ENCODE measurements at regions not wholly inside any gene's neighbourhood (a gene's known extent, or its start where the extent isn't known, plus 50 kb on each side); places are given as distances from the start of the nearest gene placed in this dataset.
"Not testable (repeated sequence)": the region's sequence is repeated elsewhere in the genome, so short reads cannot be mapped to it uniquely, and the experiment has no call there.

- DNase-seq: no peak
These were observed 55.0 kb upstream of the PPP1R2C start for GRCh38 chrX:42832764-42833549.

DNA sequence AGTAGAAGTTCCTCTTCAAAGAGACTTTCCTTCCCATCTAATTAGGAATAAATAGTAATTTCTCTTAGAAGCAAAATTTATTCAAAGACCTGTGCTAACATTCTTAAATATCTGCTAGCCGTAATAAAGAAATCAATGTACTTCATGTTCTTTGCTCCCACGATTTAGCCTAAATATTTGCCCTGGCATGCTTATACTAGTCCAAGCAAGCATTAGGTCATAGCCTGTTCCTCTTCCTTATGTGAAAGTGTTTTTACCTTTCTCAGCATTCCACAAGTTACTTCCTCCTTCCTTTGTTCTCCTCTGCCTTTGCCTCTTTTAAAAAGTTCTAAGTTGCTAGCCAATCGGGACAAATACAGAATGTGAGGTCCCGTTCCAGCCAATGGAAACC lies 55.6 kb upstream of the PPP1R2C start:
- not testable (repeated sequence) for DNase-seq

DNA sequence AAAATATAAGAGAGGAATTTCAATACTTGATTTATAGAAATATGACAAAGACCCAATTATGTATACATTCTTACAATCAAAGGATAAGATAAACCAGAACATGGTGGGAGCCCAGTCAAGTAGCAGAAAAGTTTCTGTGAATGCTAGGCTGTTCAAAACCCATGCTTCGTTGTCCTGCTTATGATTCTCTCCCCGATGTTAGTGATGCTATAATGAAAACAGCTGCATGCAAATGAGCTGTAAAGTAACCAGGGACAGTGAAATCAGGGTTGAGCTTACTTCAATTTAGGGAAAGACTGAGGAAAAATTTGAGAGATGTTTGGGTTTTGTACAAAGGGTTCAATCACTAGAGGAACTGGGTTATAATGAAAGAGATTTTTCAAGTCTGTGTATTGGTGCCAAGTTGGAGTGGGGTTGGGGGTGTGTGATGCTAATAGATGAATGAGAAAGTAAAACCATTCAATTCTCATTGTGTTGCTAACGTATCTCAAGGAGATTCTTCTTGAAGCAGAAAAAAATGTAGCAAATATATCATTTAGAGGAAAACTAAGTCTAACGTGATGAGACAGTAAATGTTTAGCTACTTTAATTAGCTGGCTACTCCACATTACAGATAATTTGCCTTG lies 59.3 kb upstream of the PPP1R2C start:
- no peak for DNase-seq

- DNase-seq: no peak
These were observed 59.8 kb upstream of the PPP1R2C start for GRCh38 chrX:42837747-42838146.

- no peak for DNase-seq
These were observed 61.7 kb upstream of the PPP1R2C start for GRCh38 chrX:42839632-42840031.

DNA sequence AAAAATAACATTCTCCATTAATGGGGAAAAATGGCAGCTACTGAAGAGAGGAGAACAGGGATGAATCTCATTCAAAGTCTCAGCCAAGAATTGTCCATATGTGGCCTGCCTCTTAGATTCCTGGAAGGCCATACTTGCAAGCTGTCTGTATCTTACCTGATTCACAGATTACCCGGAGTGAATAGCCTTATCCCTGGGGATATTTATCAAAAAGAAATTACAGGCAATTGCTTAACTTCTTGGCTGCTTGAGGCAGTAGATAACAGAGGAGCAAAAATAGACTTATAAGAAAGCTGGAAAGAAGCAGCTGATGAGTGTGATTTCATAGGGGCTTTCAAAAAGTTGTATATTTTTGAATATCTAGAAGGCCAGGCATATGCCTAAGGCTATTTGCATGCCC lies 68.8 kb upstream of the PPP1R2C start:
- no peak for DNase-seq

DNA sequence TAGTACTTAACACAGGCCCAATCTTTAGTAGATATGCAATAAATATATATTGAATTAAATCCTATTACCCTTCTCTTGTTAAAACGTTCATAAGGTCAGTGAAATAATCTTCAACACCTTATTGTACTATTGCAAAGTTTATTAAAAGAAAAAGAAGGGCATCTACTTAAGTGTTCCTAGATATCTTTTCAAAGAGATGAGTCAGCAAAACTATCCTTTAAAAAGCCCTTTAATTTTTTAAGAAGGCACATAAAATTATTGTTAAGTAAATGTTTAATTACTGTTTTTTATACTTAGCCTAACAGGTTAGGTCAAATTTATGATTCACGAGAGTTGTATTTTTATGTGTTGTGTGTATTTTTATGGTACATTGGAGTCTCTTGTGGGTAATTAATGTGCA lies 77.3 kb upstream of the PPP1R2C start:
- no peak for DNase-seq

- DNase-seq: no peak
These were observed 79.8 kb upstream of the PPP1R2C start for GRCh38 chrX:42857766-42858165.

- DNase-seq: no peak
These were observed 91.0 kb upstream of the PPP1R2C start for GRCh38 chrX:42869011-42869410.

DNA sequence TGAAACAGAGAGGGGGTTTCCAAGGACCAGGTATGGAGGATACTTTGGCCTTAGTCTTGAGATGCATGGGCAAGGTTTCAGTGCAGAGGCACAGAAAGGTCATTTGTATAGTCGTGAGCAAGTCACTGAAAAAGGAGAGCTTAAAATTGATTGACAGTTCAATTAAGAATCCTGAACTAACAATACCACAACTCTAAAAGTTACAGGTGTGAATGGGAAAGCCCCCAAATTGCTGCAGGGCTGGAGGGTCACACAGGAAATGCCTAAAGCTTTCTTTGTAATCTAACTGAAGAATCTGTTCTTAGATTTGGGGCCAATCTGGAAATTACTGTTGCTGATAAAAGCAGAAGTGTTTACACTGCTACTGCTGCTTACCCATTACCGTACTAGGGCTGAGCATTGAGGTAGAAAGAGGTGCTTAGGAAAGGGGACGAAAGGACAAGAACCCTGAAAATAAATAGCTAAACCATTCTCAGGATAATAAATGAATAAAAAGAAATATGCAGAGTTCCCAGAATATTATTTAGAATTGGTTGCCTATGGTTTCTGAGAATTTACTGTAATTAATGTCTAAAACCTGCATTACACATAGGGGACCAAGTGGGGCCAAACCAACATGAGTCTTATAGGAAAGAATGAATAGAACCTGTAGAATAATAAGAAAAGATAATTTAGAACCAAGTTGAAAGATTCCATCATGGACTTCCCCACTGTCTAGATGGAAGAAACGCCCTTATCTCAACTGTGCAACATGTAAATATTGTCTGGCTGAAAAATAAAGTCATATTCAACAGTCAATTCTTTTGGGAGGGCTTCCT lies 91.9 kb upstream of the PPP1R2C start:
- no peak for DNase-seq

DNA sequence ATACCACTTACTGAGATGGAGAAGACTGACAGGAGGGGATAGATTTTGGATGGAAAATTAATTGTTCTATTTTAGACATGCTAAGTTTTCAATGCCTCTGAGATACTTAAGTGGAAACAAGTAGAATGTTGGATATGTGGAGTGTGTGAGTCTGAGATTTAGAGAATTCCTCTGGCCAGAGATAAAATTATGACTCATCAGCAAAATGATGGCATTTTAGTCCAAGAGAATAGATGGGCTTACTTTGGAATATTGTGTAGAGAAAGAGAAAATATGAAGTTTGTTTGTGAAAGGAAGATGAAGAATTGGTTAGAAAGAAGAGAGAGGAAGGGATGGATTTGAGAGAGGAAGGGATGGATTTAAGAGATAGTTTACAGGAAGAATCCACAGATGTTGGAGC lies 108.6 kb upstream of the PPP1R2C start:
- no peak for DNase-seq

- DNase-seq: no peak
These were observed 123.0 kb upstream of the PPP1R2C start for GRCh38 chrX:42900947-42901346.

DNA sequence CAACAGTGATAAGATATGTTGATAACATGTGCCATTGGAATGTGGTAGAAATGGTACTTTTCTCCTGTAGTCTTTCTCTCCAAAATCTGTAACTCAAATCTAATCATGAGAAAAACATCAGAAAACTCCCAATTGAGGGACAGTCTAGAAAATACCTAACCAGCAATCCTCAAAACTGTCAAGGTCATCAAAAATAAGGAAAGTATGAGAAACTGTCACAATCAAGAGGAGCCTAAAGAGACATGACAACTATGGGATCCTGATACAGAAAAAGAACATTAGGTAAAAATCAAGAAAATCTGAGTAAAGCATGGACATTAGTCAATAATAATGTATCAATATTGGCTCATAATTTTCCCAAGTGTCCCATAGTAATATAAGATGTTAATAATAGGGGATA lies 124.5 kb upstream of the PPP1R2C start:
- no peak for DNase-seq

DNA sequence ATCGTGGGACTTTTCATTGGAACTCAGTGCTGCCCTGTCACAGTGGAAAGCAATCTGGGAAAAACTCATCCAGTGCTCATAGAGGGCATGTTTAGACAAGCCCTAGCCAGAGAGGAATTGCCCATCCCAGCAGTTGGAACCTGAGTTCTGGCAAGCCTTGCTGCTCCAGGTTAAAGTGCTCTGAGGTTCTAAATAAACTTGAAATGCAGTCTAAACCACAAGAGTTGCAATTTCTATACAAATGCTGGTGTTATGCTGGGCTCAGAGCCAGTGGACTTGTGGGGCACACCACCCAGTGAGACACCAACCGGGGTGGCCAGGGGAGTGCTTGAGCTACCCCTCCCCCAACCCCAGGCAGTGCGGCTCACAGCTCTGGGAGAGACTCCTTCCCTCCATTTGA lies 142.8 kb upstream of the PPP1R2C start:
- DNase-seq: no peak

DNA sequence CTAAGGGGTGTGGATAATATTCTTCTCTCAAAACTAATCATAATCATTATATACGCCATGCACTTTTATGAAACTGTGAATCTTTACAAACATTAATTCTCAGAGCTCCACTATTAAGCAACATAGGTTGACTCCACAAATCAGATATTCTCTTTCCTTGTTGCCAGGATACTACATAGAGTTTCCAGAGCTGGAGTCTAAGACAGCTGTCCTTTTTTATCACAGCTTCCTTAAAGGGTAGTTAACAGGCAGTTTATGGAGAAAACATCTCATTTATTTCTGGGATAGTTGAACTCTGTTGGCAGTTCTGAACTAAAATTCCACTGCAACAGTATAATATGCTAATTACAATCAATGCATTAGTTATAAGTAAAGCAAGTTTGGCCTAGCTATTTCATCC lies 152.1 kb upstream of the PPP1R2C start:
- no peak for DNase-seq

GRCh38 chrX:42930951-42931350 lies 153.0 kb upstream of the PPP1R2C start:
- DNase-seq: no peak

- no peak for DNase-seq
These were observed 155.2 kb upstream of the PPP1R2C start for GRCh38 chrX:42933187-42933586.

DNA sequence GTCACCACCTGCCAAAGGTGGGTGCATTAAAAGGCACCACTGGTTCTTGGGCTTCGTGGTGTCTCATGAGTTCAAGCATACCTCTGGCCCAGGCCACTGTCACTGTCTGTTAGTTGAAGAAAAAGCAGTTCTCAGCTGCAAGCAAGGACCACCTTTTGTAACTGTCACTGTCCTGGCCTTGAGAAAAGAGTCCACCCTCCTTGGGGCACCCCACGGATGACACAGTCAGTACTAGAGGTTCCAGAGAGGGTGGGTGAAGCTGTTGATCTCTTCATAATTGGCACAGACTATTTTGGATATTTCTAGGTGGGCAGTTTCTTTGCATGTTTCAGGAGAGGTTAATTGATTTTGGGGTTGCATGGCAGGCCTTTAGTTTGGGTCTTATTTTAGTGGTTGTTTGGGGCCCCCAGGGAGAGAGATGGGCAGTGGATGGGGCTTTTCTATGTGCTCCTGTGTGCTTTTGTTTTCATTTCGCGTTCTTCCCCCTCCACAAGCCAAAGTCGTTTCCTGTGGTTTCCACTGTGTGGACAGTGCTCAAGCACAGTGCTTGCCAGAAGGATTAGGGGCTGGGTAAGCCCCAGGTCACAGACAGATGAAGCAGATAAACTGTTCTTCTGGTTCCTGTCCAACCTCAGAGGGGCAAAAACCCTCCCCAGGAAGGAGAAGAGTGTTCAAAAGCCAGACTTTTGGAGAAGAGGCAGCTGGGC lies 156.2 kb upstream of the PPP1R2C start:
- no peak for DNase-seq

- no peak for DNase-seq
These were observed 163.7 kb upstream of the PPP1R2C start for GRCh38 chrX:42941671-42942070.

- DNase-seq: no peak
These were observed 165.3 kb upstream of the PPP1R2C start for GRCh38 chrX:42943051-42943974.

DNA sequence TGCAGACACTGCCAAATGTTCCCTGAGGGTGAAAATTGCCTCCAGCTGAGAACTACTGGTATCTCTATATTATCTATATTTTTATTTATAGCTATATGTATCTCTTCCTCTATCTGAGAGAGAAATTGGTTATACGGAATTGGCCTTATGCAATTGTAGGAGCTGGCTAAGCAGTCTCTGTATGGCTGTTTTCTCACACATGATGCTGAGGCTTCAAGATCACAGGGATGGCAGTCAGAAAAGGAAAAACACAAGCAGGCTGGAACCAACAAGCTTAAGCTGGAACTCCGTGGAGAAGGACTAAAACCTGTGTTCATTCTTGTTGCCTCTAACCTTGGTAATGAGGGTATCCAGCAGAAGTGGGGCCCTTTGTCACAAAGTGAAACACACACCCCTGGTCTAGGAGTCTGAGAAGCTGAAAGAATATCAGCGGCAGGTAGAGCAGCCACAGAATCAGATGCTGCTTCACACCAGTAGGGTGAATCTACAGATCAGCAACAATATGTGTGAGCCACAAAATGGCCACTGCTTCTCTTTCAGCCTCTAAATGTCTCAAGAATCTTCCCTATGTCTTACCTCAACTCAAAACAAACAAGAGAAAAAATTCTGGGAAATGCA lies 166.5 kb upstream of the PPP1R2C start:
- no peak for DNase-seq

Measured in NCI-H1930 (cell line).